Peyer's patch (tissue), 4 donors: ENCODE measurements at regions not wholly inside any gene's neighbourhood (a gene's known extent, or its start where the extent isn't known, plus 50 kb on each side); places are given as distances from the start of the nearest gene placed in this dataset.

Experiments
- POLR2A ChIP-seq, 2 donors: fragments of 450-650 bp; IDR thresholded peaks; one replicate each; pipeline ENCODE4 v1.5.1; 2017; ENCODE audit warnings: antibody characterized with exemption in 2 of 2, mild to moderate bottlenecking in 2 of 2, moderate library complexity in 2 of 2
- TF ChIP-seq, protein P1 (sequence below), 6 experiments: fragments of 450-650 bp in 4 of 6; fragments of 200-600 bp in 2 of 6; sonication (generic) in 1 of 6; IDR thresholded peaks; one replicate each; pipeline ENCODE4 v1.5.1; 2017 to 2019; ENCODE audit warnings: antibody characterized with exemption in 6 of 6, mild to moderate bottlenecking in 3 of 6, moderate library complexity in 1 of 6

DNA sequence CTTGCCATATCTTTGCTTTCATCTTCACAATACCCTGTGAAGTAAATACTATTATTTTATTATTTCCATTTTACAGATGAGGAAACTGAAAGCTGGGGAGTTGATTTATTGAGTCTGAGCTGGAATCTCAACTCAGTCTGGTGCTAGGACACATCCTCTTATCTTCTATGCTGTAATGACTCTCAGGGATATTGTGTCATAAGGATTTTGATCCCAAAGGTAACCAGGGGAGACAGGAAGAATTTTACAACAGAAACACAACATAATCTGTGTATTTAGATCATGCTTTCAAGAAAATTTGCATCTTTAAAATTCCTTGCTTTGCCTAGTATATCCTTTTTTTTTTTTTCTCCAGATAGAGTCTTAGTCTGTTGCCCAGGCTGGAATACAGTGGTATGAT, 123.3 kb upstream of the BTG1 start:
- no peak for TF ChIP-seq POLR2A (IDR thresholded peaks at IDR 0.05)
- TF ChIP-seq, protein P1, sequence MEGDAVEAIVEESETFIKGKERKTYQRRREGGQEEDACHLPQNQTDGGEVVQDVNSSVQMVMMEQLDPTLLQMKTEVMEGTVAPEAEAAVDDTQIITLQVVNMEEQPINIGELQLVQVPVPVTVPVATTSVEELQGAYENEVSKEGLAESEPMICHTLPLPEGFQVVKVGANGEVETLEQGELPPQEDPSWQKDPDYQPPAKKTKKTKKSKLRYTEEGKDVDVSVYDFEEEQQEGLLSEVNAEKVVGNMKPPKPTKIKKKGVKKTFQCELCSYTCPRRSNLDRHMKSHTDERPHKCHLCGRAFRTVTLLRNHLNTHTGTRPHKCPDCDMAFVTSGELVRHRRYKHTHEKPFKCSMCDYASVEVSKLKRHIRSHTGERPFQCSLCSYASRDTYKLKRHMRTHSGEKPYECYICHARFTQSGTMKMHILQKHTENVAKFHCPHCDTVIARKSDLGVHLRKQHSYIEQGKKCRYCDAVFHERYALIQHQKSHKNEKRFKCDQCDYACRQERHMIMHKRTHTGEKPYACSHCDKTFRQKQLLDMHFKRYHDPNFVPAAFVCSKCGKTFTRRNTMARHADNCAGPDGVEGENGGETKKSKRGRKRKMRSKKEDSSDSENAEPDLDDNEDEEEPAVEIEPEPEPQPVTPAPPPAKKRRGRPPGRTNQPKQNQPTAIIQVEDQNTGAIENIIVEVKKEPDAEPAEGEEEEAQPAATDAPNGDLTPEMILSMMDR (IDR thresholded peaks at IDR 0.05): no peak
